WTC11 (cell line): ENCODE measurements at regions not wholly inside any gene's neighbourhood (a gene's known extent, or its start where the extent isn't known, plus 50 kb on each side); places are given as distances from the start of the nearest gene placed in this dataset.

Experiments used
- ATAC-seq: fragments of 200-7000 bp; cut with Tn5 transposase; 2 replicates; pipeline ENCODE4 v1.10.0; 2021; ENCODE audit warnings: mild to moderate bottlenecking, moderate library complexity
- CTCF ChIA-PET: fragments of 300-600 bp; sonication (Branson Sonifier 250); formaldehyde crosslinking; loops from one replicate; lab custom pipeline; 2021; ENCODE audit warnings: antibody characterized with exemption; lab: Charles Lee
- POLR2A ChIA-PET: fragments of 350-600 bp; sonication (Branson Sonifier 250); formaldehyde crosslinking; loops from one replicate; lab custom pipeline; 2021; ENCODE audit warnings: antibody characterized with exemption; lab: Charles Lee
- DNase-seq: peaks from one replicate; pipeline ENCODE4 v3.0.0; 2021; ENCODE audit warnings: low spot score
- H3K27ac Mint-ChIP-seq: 2 replicates; pipeline ENCODE4 v1.8.0; 2021; ENCODE audit warnings: mixed read lengths
- H3K27me3 Mint-ChIP-seq: 2 replicates; pipeline ENCODE4 v1.8.0; 2021; ENCODE audit warnings: low read depth, mild to moderate bottlenecking, moderate library complexity, mixed read lengths
- H3K36me3 Mint-ChIP-seq: 2 replicates; pipeline ENCODE4 v1.8.0; 2021; ENCODE audit warnings: mixed read lengths
- H3K4me1 Mint-ChIP-seq: 2 replicates; pipeline ENCODE4 v1.8.0; 2022; ENCODE audit warnings: mixed read lengths
- H3K4me3 Mint-ChIP-seq: 2 replicates; pipeline ENCODE4 v1.8.0; 2021; ENCODE audit warnings: mild to moderate bottlenecking, moderate library complexity, mixed read lengths
- H3K9me3 Mint-ChIP-seq: 2 replicates; pipeline ENCODE4 v1.8.0; 2021; ENCODE audit warnings: mixed read lengths
- CBFB ChIP-seq: sonication (generic); formaldehyde crosslinking; IDR thresholded peaks from 2 replicates; pipeline ENCODE4 v1.8.1; 2022; ENCODE audit warnings: mild to moderate bottlenecking, low read depth, missing genetic modification reagents
- E2F1 ChIP-seq: sonication (generic); formaldehyde crosslinking; IDR thresholded peaks from 2 replicates; pipeline ENCODE4 v1.8.0; 2022; ENCODE audit warnings: mild to moderate bottlenecking, missing genetic modification reagents
- ELF4 ChIP-seq: sonication (generic); formaldehyde crosslinking; IDR thresholded peaks from 2 replicates; pipeline ENCODE4 v1.8.1; 2022; ENCODE audit warnings: low read depth, mild to moderate bottlenecking, moderate library complexity, missing genetic modification reagents
- EMX1 ChIP-seq: fragments of 250-450 bp; sonication (Bioruptor Pico); IDR thresholded peaks from 2 replicates; pipeline ENCODE4 v1.8.0; 2021; ENCODE audit warnings: mild to moderate bottlenecking
- FOXK1 ChIP-seq: sonication (generic); formaldehyde crosslinking; IDR thresholded peaks from 2 replicates; pipeline ENCODE4 v1.8.0; 2022; ENCODE audit warnings: mild to moderate bottlenecking, moderate library complexity, missing genetic modification reagents
- GRHL2 ChIP-seq: fragments of 250-450 bp; sonication (Bioruptor Pico); IDR thresholded peaks from 2 replicates; pipeline ENCODE4 v1.8.0; 2022; ENCODE audit warnings: mild to moderate bottlenecking, moderate library complexity; ENCODE audit not compliant: insufficient replicate concordance, severe bottlenecking
- HMGA2 ChIP-seq: fragments of 250-450 bp; sonication (Bioruptor Pico); IDR thresholded peaks from 2 replicates; pipeline ENCODE4 v1.4.0; 2021; ENCODE audit warnings: mild to moderate bottlenecking, moderate library complexity
- JUN ChIP-seq: sonication (generic); formaldehyde crosslinking; IDR thresholded peaks from 2 replicates; pipeline ENCODE4 v1.8.0; 2023; ENCODE audit warnings: mild to moderate bottlenecking, missing genetic modification reagents
- MYBL2 ChIP-seq: sonication (generic); formaldehyde crosslinking; IDR thresholded peaks from 2 replicates; pipeline ENCODE4 v1.8.1; 2023; ENCODE audit warnings: mild to moderate bottlenecking, moderate library complexity, missing genetic modification reagents
- NR1H2 ChIP-seq: sonication (generic); formaldehyde crosslinking; IDR thresholded peaks from 2 replicates; pipeline ENCODE4 v1.9.0; 2021; ENCODE audit warnings: mild to moderate bottlenecking, moderate library complexity, missing genetic modification reagents
- RORB ChIP-seq: fragments of 250-450 bp; sonication (Bioruptor Pico); IDR thresholded peaks from 2 replicates; pipeline ENCODE4 v1.9.0; 2021; ENCODE audit warnings: mild to moderate bottlenecking
- ZNF219 ChIP-seq: sonication (generic); formaldehyde crosslinking; IDR thresholded peaks from 2 replicates; pipeline ENCODE4 v1.8.0; 2023; ENCODE audit warnings: missing genetic modification reagents, mild to moderate bottlenecking, borderline replicate concordance
- ZNF532 ChIP-seq: fragments of 250-450 bp; sonication (Bioruptor Pico); IDR thresholded peaks from 2 replicates; pipeline ENCODE4 v1.9.0; 2021; ENCODE audit warnings: mild to moderate bottlenecking, borderline replicate concordance
- TF ChIP-seq, protein P1 (sequence below): sonication (generic); formaldehyde crosslinking; IDR thresholded peaks from 2 replicates; pipeline ENCODE4 v1.8.1; 2022; ENCODE audit warnings: mild to moderate bottlenecking, missing genetic modification reagents, moderate library complexity, borderline replicate concordance
- TF ChIP-seq, protein P2 (sequence below): sonication (generic); formaldehyde crosslinking; IDR thresholded peaks from 2 replicates; pipeline ENCODE4 v1.8.0; 2023; ENCODE audit warnings: mild to moderate bottlenecking, missing genetic modification reagents
- TF ChIP-seq, protein P3 (sequence below): sonication (generic); formaldehyde crosslinking; IDR thresholded peaks from 2 replicates; pipeline ENCODE4 v1.8.0; 2022; ENCODE audit warnings: mild to moderate bottlenecking, missing genetic modification reagents
- TF ChIP-seq, protein P4 (sequence below): fragments of 250-450 bp; sonication (Bioruptor Pico); IDR thresholded peaks from 2 replicates; pipeline ENCODE4 v1.9.0; 2021; ENCODE audit warnings: mild to moderate bottlenecking
- TF ChIP-seq, protein P5 (sequence below): fragments of 250-450 bp; sonication (Bioruptor Pico); IDR thresholded peaks from 2 replicates; pipeline ENCODE4 v1.9.0; 2021; ENCODE audit warnings: mild to moderate bottlenecking
- TF ChIP-seq, protein P6 (sequence below): sonication (generic); formaldehyde crosslinking; IDR thresholded peaks from 2 replicates; pipeline ENCODE4 v1.8.1; 2023; ENCODE audit warnings: mild to moderate bottlenecking, missing genetic modification reagents, moderate library complexity

DNA sequence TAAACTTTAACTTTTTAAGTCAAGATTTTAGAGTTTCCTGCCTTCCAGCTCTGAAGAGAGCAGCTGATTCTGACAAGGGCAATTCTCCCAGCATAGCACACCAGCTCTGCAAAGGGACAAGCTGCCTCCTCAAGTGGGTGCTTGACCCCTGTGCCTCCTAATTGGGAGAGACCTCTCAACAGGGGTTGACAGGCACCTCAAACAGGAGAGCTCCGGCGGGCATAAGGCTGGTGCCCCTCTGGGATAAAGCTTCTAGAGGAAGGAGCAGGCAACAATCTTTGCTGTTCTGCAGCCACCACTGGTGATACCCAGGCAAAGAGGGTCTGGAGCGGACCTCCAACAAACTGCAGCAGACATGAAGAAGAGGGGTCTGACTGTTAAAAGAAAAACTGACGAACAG is 872.9 kb upstream of the PCDH10 start:
- no peaks in the 10 kb centered on the region for H3K27me3 Mint-ChIP-seq
- TF ChIP-seq, protein P1, sequence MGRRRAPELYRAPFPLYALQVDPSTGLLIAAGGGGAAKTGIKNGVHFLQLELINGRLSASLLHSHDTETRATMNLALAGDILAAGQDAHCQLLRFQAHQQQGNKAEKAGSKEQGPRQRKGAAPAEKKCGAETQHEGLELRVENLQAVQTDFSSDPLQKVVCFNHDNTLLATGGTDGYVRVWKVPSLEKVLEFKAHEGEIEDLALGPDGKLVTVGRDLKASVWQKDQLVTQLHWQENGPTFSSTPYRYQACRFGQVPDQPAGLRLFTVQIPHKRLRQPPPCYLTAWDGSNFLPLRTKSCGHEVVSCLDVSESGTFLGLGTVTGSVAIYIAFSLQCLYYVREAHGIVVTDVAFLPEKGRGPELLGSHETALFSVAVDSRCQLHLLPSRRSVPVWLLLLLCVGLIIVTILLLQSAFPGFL, result no peak
- TF ChIP-seq EMX1 (CRISPR knock-in tag) (no peak), JUN (no peak), ZNF532 (no peak), ELF4 (no peak), FOXK1 (CRISPR knock-in tag) (no peak), CBFB (no peak), NR1H2 (CRISPR knock-in tag) (no peak), ZNF219 (CRISPR knock-in tag) (no peak), MYBL2 (CRISPR knock-in tag) (no peak), RORB (CRISPR knock-in tag) (no peak), HMGA2 (CRISPR knock-in tag) (no peak), E2F1 (CRISPR knock-in tag) (no peak), GRHL2 (CRISPR knock-in tag) (no peak)
- TF ChIP-seq, protein P2, sequence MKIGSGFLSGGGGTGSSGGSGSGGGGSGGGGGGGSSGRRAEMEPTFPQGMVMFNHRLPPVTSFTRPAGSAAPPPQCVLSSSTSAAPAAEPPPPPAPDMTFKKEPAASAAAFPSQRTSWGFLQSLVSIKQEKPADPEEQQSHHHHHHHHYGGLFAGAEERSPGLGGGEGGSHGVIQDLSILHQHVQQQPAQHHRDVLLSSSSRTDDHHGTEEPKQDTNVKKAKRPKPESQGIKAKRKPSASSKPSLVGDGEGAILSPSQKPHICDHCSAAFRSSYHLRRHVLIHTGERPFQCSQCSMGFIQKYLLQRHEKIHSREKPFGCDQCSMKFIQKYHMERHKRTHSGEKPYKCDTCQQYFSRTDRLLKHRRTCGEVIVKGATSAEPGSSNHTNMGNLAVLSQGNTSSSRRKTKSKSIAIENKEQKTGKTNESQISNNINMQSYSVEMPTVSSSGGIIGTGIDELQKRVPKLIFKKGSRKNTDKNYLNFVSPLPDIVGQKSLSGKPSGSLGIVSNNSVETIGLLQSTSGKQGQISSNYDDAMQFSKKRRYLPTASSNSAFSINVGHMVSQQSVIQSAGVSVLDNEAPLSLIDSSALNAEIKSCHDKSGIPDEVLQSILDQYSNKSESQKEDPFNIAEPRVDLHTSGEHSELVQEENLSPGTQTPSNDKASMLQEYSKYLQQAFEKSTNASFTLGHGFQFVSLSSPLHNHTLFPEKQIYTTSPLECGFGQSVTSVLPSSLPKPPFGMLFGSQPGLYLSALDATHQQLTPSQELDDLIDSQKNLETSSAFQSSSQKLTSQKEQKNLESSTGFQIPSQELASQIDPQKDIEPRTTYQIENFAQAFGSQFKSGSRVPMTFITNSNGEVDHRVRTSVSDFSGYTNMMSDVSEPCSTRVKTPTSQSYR (CRISPR knock-in tag), result no peak
- TF ChIP-seq, protein P3, sequence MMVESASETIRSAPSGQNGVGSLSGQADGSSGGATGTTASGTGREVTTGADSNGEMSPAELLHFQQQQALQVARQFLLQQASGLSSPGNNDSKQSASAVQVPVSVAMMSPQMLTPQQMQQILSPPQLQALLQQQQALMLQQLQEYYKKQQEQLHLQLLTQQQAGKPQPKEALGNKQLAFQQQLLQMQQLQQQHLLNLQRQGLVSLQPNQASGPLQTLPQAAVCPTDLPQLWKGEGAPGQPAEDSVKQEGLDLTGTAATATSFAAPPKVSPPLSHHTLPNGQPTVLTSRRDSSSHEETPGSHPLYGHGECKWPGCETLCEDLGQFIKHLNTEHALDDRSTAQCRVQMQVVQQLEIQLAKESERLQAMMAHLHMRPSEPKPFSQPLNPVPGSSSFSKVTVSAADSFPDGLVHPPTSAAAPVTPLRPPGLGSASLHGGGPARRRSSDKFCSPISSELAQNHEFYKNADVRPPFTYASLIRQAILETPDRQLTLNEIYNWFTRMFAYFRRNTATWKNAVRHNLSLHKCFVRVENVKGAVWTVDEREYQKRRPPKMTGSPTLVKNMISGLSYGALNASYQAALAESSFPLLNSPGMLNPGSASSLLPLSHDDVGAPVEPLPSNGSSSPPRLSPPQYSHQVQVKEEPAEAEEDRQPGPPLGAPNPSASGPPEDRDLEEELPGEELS (CRISPR knock-in tag), result no peak
- TF ChIP-seq, protein P4, sequence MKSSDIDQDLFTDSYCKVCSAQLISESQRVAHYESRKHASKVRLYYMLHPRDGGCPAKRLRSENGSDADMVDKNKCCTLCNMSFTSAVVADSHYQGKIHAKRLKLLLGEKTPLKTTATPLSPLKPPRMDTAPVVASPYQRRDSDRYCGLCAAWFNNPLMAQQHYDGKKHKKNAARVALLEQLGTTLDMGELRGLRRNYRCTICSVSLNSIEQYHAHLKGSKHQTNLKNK, result no peak
- TF ChIP-seq, protein P5, sequence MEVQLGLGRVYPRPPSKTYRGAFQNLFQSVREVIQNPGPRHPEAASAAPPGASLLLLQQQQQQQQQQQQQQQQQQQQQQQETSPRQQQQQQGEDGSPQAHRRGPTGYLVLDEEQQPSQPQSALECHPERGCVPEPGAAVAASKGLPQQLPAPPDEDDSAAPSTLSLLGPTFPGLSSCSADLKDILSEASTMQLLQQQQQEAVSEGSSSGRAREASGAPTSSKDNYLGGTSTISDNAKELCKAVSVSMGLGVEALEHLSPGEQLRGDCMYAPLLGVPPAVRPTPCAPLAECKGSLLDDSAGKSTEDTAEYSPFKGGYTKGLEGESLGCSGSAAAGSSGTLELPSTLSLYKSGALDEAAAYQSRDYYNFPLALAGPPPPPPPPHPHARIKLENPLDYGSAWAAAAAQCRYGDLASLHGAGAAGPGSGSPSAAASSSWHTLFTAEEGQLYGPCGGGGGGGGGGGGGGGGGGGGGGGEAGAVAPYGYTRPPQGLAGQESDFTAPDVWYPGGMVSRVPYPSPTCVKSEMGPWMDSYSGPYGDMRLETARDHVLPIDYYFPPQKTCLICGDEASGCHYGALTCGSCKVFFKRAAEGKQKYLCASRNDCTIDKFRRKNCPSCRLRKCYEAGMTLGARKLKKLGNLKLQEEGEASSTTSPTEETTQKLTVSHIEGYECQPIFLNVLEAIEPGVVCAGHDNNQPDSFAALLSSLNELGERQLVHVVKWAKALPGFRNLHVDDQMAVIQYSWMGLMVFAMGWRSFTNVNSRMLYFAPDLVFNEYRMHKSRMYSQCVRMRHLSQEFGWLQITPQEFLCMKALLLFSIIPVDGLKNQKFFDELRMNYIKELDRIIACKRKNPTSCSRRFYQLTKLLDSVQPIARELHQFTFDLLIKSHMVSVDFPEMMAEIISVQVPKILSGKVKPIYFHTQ, result no peak
- TF ChIP-seq, protein P6, sequence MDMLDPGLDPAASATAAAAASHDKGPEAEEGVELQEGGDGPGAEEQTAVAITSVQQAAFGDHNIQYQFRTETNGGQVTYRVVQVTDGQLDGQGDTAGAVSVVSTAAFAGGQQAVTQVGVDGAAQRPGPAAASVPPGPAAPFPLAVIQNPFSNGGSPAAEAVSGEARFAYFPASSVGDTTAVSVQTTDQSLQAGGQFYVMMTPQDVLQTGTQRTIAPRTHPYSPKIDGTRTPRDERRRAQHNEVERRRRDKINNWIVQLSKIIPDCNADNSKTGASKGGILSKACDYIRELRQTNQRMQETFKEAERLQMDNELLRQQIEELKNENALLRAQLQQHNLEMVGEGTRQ (CRISPR knock-in tag), result no peak
- H3K9me3 Mint-ChIP-seq, result peaks cover 34% of the 10 kb centered on the region
- ATAC-seq, result no peak
- H3K4me3 Mint-ChIP-seq, result no peak overlapping the region
- DNase-seq, result no peak
- CTCF ChIA-PET, result no interaction called here
- POLR2A ChIA-PET, result no interaction called here
- H3K36me3 Mint-ChIP-seq, result peaks cover 24% of the 10 kb centered on the region
- H3K27ac Mint-ChIP-seq, result no peak overlapping the region
- H3K4me1 Mint-ChIP-seq, result no peaks in the 10 kb centered on the region
